Cardiac fibroblast (primary cell): ENCODE measurements at regions not wholly inside any gene's neighbourhood (a gene's known extent, or its start where the extent isn't known, plus 50 kb on each side); places are given as distances from the start of the nearest gene placed in this dataset.

ENCODE experiments used
- DNase-seq, 2 donors: peaks; one replicate each; pipeline versions ENCODE4 v3.0.0 to v3.0.0-alpha.2; 2010; ENCODE audit warnings: low read depth in 2 of 2
- H3K4me3 ChIP-seq, 2 donors: replicated peaks in 1 of 2; 1 replicate in 1 of 2; 2 replicates in 1 of 2; pipeline ENCODE4 v1.5.1; 2011; ENCODE audit warnings: low read depth in 2 of 2, low read length in 2 of 2, mild to moderate bottlenecking in 2 of 2, moderate library complexity in 1 of 2
- TF ChIP-seq, protein P1 (sequence below): IDR thresholded peaks from one replicate; pipeline ENCODE4 v1.5.1; 2011; ENCODE audit warnings: low read depth, mild to moderate bottlenecking, low read length, inconsistent platforms

GRCh38 chr20:48234951-48235350 is 449.7 kb upstream of the SULF2 start:
- H3K4me3 ChIP-seq, result no peak overlapping the region
- TF ChIP-seq, protein P1, sequence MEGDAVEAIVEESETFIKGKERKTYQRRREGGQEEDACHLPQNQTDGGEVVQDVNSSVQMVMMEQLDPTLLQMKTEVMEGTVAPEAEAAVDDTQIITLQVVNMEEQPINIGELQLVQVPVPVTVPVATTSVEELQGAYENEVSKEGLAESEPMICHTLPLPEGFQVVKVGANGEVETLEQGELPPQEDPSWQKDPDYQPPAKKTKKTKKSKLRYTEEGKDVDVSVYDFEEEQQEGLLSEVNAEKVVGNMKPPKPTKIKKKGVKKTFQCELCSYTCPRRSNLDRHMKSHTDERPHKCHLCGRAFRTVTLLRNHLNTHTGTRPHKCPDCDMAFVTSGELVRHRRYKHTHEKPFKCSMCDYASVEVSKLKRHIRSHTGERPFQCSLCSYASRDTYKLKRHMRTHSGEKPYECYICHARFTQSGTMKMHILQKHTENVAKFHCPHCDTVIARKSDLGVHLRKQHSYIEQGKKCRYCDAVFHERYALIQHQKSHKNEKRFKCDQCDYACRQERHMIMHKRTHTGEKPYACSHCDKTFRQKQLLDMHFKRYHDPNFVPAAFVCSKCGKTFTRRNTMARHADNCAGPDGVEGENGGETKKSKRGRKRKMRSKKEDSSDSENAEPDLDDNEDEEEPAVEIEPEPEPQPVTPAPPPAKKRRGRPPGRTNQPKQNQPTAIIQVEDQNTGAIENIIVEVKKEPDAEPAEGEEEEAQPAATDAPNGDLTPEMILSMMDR, result no peak
- DNase-seq, result no peak

DNA sequence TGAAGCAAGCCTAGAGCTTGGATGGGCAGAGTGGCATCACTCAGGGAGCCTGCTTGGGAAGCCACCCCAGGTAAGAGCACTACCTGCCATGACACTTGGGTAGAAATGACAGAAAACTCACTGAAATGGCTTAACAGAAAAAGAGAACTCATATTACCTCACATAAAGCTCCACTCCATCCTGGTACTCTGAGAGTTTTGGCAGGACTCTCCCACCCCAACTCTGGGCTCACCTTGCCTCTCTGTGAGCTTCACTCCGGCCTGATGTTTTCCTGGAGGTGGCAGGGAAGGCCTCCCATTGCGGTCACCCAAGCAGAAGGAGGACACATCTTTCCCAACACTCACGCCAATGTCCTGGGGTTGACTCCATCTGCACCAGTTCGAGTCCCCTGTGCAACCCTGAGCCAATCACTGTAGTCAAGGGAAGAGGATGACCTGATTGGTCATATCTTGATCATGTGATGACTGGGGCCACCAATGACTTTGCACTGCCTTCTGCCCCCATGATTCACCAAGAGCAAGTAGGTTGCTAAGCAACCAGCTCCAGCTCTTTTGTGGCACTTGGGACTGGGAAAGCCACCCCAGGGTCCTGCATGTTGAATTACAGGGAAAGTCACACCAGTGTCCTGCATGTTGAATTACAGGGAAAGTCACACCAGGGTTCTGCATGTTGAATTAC is 446.1 kb upstream of the SULF2 start:
- TF ChIP-seq, protein P1, result no peak
- no peak for DNase-seq
- H3K4me3 ChIP-seq, result no peak overlapping the region

GRCh38 chr20:48230216-48230615 is 444.9 kb upstream of the SULF2 start:
- no peak overlapping the region for H3K4me3 ChIP-seq
- DNase-seq, result no peak
- TF ChIP-seq, protein P1, result no peak

- no peak overlapping the region for H3K4me3 ChIP-seq
- TF ChIP-seq, protein P1, result no peak
- DNase-seq, result no peak
Observed at GRCh38 chr20:48227381-48227780, 442.1 kb upstream of the SULF2 start.

- no peak overlapping the region for H3K4me3 ChIP-seq
- no peak for DNase-seq
- TF ChIP-seq, protein P1, result no peak
Observed at GRCh38 chr20:48226642-48227041, 441.4 kb upstream of the SULF2 start.

- H3K4me3 ChIP-seq, result no peak overlapping the region
- TF ChIP-seq, protein P1, result no peak
- DNase-seq, result no peak
Observed at GRCh38 chr20:48224533-48225050, 439.3 kb upstream of the SULF2 start.

GRCh38 chr20:48223715-48224114 is 438.4 kb upstream of the SULF2 start:
- H3K4me3 ChIP-seq, result no peak overlapping the region
- no peak for DNase-seq
- TF ChIP-seq, protein P1, result no peak
